Smooth muscle cell (in vitro differentiated cells): ENCODE measurements at regions not wholly inside any gene's neighbourhood (a gene's known extent, or its start where the extent isn't known, plus 50 kb on each side); places are given as distances from the start of the nearest gene placed in this dataset.
A peak's percentile ranks its signal among the peaks of the same experiment; 100 is the strongest.

Experiments used
- DNase-seq: peaks from one replicate; lab custom pipeline; 2025; ENCODE audit not compliant: unreplicated experiment; lab: John Stamatoyannopoulos, UW
- H2AFZ ChIP-seq: fragments of 200-600 bp; sonication (generic); 2 replicates; pipeline ENCODE4 v1.6.0; 2016; ENCODE audit warnings: antibody characterized with exemption, low read depth, mild to moderate bottlenecking
- H3F3A ChIP-seq: fragments of 200-600 bp; sonication (generic); 2 replicates; pipeline ENCODE4 v1.6.0; 2017; ENCODE audit warnings: antibody characterized with exemption, low read depth
- H3K27ac ChIP-seq: fragments of 200-600 bp; sonication (generic); 2 replicates; pipeline ENCODE4 v1.5.1; 2016; ENCODE audit warnings: low read depth, mild to moderate bottlenecking
- H3K27me3 ChIP-seq: fragments of 200-600 bp; sonication (generic); 2 replicates; pipeline ENCODE4 v1.6.1; 2016; ENCODE audit warnings: low read depth, mild to moderate bottlenecking
- H3K36me3 ChIP-seq: fragments of 200-600 bp; sonication (generic); 2 replicates; pipeline ENCODE4 v1.5.1; 2016; ENCODE audit warnings: low read depth
- H3K4me1 ChIP-seq: fragments of 200-600 bp; sonication (generic); 2 replicates; pipeline ENCODE4 v1.5.1; 2016; ENCODE audit warnings: low read depth
- H3K4me2 ChIP-seq: fragments of 200-600 bp; sonication (generic); 2 replicates; pipeline ENCODE4 v1.6.0; 2016; ENCODE audit warnings: mild to moderate bottlenecking
- H3K4me3 ChIP-seq: fragments of 200-600 bp; sonication (generic); 2 replicates; pipeline ENCODE4 v1.5.1; 2016; ENCODE audit warnings: mild to moderate bottlenecking
- H3K79me2 ChIP-seq: fragments of 200-600 bp; sonication (generic); 2 replicates; pipeline ENCODE4 v1.6.0; 2016; ENCODE audit warnings: low read depth, mild to moderate bottlenecking
- H3K9ac ChIP-seq: fragments of 200-600 bp; sonication (generic); 2 replicates; pipeline ENCODE4 v1.6.0; 2016; ENCODE audit warnings: low read depth
- H3K9me3 ChIP-seq: fragments of 200-600 bp; sonication (generic); replicated peaks from 2 replicates; pipeline ENCODE4 v1.5.1; 2016; ENCODE audit warnings: low read depth
- H4K20me1 ChIP-seq: fragments of 200-600 bp; sonication (generic); 2 replicates; pipeline ENCODE4 v1.6.0; 2016; ENCODE audit warnings: low read depth
- WGBS: methylation state at CpG from one replicate; pipeline ENCODE4 v1.1.7; 2016; ENCODE audit warnings: low lambda C conversion rate; 5-methylcytosine and 5-hydroxymethylcytosine counted together
- TF ChIP-seq, protein P1 (sequence below): fragments of 200-600 bp; sonication (generic); IDR thresholded peaks from 2 replicates; pipeline ENCODE4 v1.5.1; 2017; ENCODE audit warnings: borderline replicate concordance, mild to moderate bottlenecking, antibody characterized with exemption; ENCODE audit not compliant: insufficient read depth, poor library complexity, severe bottlenecking

GRCh38 chr12:77724367-77724957 lies 106.2 kb upstream of the NAV3 start:
- Histone ChIP-seq H3K4me1 (peaks cover 18% of the 10 kb centered on the region), H3K4me3 (no peak overlapping the region), H3K27me3 (no peaks in the 10 kb centered on the region), H3K4me2 (peak overlapping the region; percentile 66), H3K36me3 (no peaks in the 10 kb centered on the region), H4K20me1 (no peaks in the 10 kb centered on the region), H3F3A (peaks cover 11% of the 10 kb centered on the region), H3K9me3 (no peaks in the 10 kb centered on the region), H3K27ac (peak overlapping the region; percentile 94), H2AFZ (peak overlapping the region; percentile 9), H3K9ac (peak overlapping the region; percentile 44), H3K79me2 (no peaks in the 10 kb centered on the region)
- no peak for DNase-seq
- 76% methylated on average over 1 of the region's 1 CpG for WGBS
- TF ChIP-seq, protein P1, sequence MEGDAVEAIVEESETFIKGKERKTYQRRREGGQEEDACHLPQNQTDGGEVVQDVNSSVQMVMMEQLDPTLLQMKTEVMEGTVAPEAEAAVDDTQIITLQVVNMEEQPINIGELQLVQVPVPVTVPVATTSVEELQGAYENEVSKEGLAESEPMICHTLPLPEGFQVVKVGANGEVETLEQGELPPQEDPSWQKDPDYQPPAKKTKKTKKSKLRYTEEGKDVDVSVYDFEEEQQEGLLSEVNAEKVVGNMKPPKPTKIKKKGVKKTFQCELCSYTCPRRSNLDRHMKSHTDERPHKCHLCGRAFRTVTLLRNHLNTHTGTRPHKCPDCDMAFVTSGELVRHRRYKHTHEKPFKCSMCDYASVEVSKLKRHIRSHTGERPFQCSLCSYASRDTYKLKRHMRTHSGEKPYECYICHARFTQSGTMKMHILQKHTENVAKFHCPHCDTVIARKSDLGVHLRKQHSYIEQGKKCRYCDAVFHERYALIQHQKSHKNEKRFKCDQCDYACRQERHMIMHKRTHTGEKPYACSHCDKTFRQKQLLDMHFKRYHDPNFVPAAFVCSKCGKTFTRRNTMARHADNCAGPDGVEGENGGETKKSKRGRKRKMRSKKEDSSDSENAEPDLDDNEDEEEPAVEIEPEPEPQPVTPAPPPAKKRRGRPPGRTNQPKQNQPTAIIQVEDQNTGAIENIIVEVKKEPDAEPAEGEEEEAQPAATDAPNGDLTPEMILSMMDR = peak; percentile 60

DNA sequence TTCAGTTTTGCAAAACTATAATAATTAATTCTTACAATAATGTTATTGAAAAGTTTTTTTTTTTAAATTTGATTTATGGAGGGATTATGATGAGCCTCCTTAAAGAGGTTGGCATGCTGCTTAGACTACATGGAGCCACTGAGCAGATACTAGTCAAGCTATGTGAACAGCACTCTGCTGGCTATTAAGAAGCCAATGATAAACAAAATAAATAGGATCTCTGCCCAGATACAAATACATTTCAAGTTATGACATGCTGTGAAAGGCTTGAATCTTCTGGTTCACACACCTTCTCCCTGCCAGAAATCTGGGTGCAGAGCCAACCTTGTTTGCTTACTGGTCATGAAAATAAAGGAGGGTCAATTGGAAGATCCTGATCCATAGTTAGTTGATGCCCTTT lies 107.4 kb upstream of the NAV3 start:
- no peak overlapping the region for H3K27ac ChIP-seq
- no peak overlapping the region for H3K9ac ChIP-seq
- no peaks in the 10 kb centered on the region for H3K79me2 ChIP-seq
- TF ChIP-seq, protein P1 = no peak
- H3K4me2 ChIP-seq = no peak overlapping the region
- no peak for DNase-seq
- no peaks in the 10 kb centered on the region for H3K9me3 ChIP-seq
- H3K27me3 ChIP-seq = no peaks in the 10 kb centered on the region
- H4K20me1 ChIP-seq = no peaks in the 10 kb centered on the region
- H3F3A ChIP-seq = peaks cover 11% of the 10 kb centered on the region
- no peaks in the 10 kb centered on the region for H3K36me3 ChIP-seq
- H3K4me1 ChIP-seq = peaks cover 18% of the 10 kb centered on the region
- H2AFZ ChIP-seq = no peak overlapping the region
- H3K4me3 ChIP-seq = no peak overlapping the region

DNA sequence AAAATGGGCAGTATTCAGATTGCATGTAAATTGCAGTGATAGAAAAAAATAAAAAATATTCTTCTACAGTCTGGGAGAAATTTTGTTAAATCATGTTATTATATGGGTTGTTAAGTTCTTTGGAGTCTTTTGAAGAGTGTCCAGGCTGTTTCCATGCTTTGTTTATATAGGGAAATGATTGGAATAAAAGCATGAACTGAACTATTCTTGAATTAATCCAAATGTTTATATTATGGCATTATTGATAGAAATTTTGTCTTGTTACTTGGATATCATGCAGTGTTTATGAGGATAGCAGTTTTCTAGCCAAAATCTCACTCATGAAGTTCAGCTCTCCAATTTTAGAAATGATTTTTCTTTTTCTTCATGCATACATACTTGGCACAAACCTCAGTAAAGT lies 108.2 kb upstream of the NAV3 start:
- H2AFZ ChIP-seq = no peak overlapping the region
- TF ChIP-seq, protein P1 = no peak
- no peak overlapping the region for H3K4me3 ChIP-seq
- H3K9ac ChIP-seq = no peak overlapping the region
- peaks cover 11% of the 10 kb centered on the region for H3F3A ChIP-seq
- H3K79me2 ChIP-seq = no peaks in the 10 kb centered on the region
- no peak overlapping the region for H3K27ac ChIP-seq
- H3K27me3 ChIP-seq = no peaks in the 10 kb centered on the region
- no peaks in the 10 kb centered on the region for H4K20me1 ChIP-seq
- peaks cover 18% of the 10 kb centered on the region for H3K4me1 ChIP-seq
- no peaks in the 10 kb centered on the region for H3K9me3 ChIP-seq
- H3K36me3 ChIP-seq = no peaks in the 10 kb centered on the region
- no peak overlapping the region for H3K4me2 ChIP-seq
- DNase-seq = no peak

DNA sequence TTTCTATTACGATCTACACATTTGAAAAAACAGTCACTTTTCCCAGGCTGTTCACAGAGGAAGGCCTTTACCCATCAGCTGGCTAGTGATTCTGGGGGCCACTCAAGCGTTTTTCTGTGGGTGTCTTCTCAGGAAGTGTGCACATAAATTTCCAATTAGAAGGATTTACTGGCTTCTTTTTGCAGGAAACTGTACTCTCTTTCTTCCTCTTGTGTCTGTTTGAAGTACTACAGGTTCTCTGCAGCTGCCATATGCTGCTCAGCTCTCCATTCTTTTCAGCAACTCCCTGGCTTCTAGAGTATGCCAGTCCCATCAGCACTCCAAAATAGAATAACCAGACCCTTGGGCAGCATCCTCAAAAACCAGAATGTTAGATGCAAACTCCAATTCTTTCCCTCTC lies 110.4 kb upstream of the NAV3 start:
- no peak overlapping the region for H3K27ac ChIP-seq
- H3K9ac ChIP-seq = no peak overlapping the region
- no peaks in the 10 kb centered on the region for H3K79me2 ChIP-seq
- H3K4me3 ChIP-seq = no peak overlapping the region
- no peak for DNase-seq
- 51% methylated on average over 2 of the region's 2 CpGs for WGBS
- no peaks in the 10 kb centered on the region for H3K27me3 ChIP-seq
- H2AFZ ChIP-seq = peak overlapping the region; percentile 53
- H3K36me3 ChIP-seq = no peaks in the 10 kb centered on the region
- H3F3A ChIP-seq = peaks cover 8% of the 10 kb centered on the region
- H3K4me1 ChIP-seq = peaks cover 8% of the 10 kb centered on the region
- no peak overlapping the region for H3K4me2 ChIP-seq
- no peaks in the 10 kb centered on the region for H4K20me1 ChIP-seq
- TF ChIP-seq, protein P1 = peak; percentile 6
- H3K9me3 ChIP-seq = no peaks in the 10 kb centered on the region
